Adrenal gland (tissue), 5 donors: ENCODE measurements at regions not wholly inside any gene's neighbourhood (a gene's known extent, or its start where the extent isn't known, plus 50 kb on each side); places are given as distances from the start of the nearest gene placed in this dataset.

Experiments used
- CTCF ChIP-seq, 6 experiments: fragments of 450-650 bp in 4 of 6; fragments of 200-600 bp in 2 of 6; sonication (generic) in 1 of 6; IDR thresholded peaks; 1 replicate in 5 of 6; 2 replicates in 1 of 6; pipeline versions ENCODE4 v1.5.1 to v1.8.0; 2016 to 2021; ENCODE audit warnings: antibody characterized with exemption in 6 of 6, mild to moderate bottlenecking in 2 of 6, moderate library complexity in 1 of 6
- POLR2A ChIP-seq, 2 donors: fragments of 450-650 bp; IDR thresholded peaks; one replicate each; pipeline ENCODE4 v1.6.1; 2017; ENCODE audit warnings: antibody characterized with exemption in 2 of 2, mild to moderate bottlenecking in 2 of 2, moderate library complexity in 1 of 2
- donor health status: DM: no; HTN: no; CAD: no.

GRCh38 chr14:43438056-43438455 is 1069.0 kb downstream of the FSCB start:
- no peak for TF ChIP-seq CTCF (IDR thresholded peaks at IDR 0.05)
- no peak for TF ChIP-seq POLR2A (IDR thresholded peaks at IDR 0.05)
